GM23248 (cell line): ENCODE measurements at regions not wholly inside any gene's neighbourhood (a gene's known extent, or its start where the extent isn't known, plus 50 kb on each side); places are given as distances from the start of the nearest gene placed in this dataset.

ENCODE experiments used
- DNase-seq: peaks from one replicate; pipeline ENCODE4 v3.0.0-alpha.2; 2015
- H2AFZ ChIP-seq: fragments of 200-600 bp; sonication (generic); 2 replicates; pipeline ENCODE4 v1.6.1; 2016; ENCODE audit warnings: antibody characterized with exemption
- H3F3A ChIP-seq: fragments of 200-600 bp; sonication (generic); 2 replicates; pipeline ENCODE4 v1.6.1; 2016; ENCODE audit warnings: mild to moderate bottlenecking, antibody characterized with exemption, mixed run types; ENCODE audit not compliant: insufficient read depth
- H3K27ac ChIP-seq: fragments of 200-600 bp; sonication (generic); 2 replicates; pipeline ENCODE4 v1.5.1; 2016; ENCODE audit warnings: mild to moderate bottlenecking
- H3K27me3 ChIP-seq: fragments of 200-600 bp; sonication (generic); replicated peaks from 2 replicates; pipeline ENCODE4 v1.6.1; 2016; ENCODE audit warnings: mild to moderate bottlenecking; ENCODE audit not compliant: insufficient read depth
- H3K36me3 ChIP-seq: fragments of 200-600 bp; sonication (generic); 2 replicates; pipeline ENCODE4 v1.6.1; 2016; ENCODE audit warnings: low read depth, mild to moderate bottlenecking
- H3K4me1 ChIP-seq: fragments of 200-600 bp; sonication (generic); 2 replicates; pipeline ENCODE4 v1.6.1; 2016; ENCODE audit warnings: mild to moderate bottlenecking; ENCODE audit not compliant: insufficient read depth
- H3K4me2 ChIP-seq: fragments of 200-600 bp; sonication (generic); one replicate; pipeline ENCODE4 v1.6.1; 2016; ENCODE audit warnings: mild to moderate bottlenecking; ENCODE audit not compliant: unreplicated experiment
- H3K4me3 ChIP-seq: fragments of 200-600 bp; sonication (generic); 2 replicates; pipeline ENCODE4 v1.5.1; 2016; ENCODE audit warnings: mild to moderate bottlenecking
- H3K79me2 ChIP-seq: fragments of 200-600 bp; sonication (generic); 2 replicates; pipeline ENCODE4 v1.6.1; 2016; ENCODE audit warnings: mild to moderate bottlenecking; ENCODE audit not compliant: insufficient read depth
- H3K9ac ChIP-seq: fragments of 200-600 bp; sonication (generic); 2 replicates; pipeline ENCODE4 v1.6.1; 2016; ENCODE audit warnings: mild to moderate bottlenecking
- H3K9me2 ChIP-seq: fragments of 200-600 bp; sonication (generic); 2 replicates; pipeline ENCODE4 v1.6.1; 2016; ENCODE audit warnings: mixed run types, mild to moderate bottlenecking, moderate library complexity; ENCODE audit not compliant: insufficient read depth
- H3K9me3 ChIP-seq: fragments of 200-600 bp; sonication (generic); one replicate; pipeline ENCODE4 v1.6.1; 2017; ENCODE audit warnings: low read depth
- H4K20me1 ChIP-seq: fragments of 200-600 bp; sonication (generic); 2 replicates; pipeline ENCODE4 v1.6.0; 2016; ENCODE audit not compliant: insufficient read depth
- EZH2 ChIP-seq: fragments of 200-600 bp; sonication (generic); IDR thresholded peaks from 2 replicates; pipeline ENCODE4 v1.6.1; 2018; ENCODE audit warnings: antibody characterized with exemption, mild to moderate bottlenecking; ENCODE audit not compliant: insufficient read depth, poor library complexity, severe bottlenecking
- EZH2phosphoT487 ChIP-seq: fragments of 200-600 bp; sonication (generic); IDR thresholded peaks from 2 replicates; pipeline ENCODE4 v1.6.1; 2018; ENCODE audit warnings: antibody characterized with exemption, moderate library complexity, mild to moderate bottlenecking, low read depth; ENCODE audit not compliant: insufficient read depth
- WGBS, 2 experiments: methylation state at CpG; one replicate each; pipeline ENCODE4 v1.1.6; 2015 to 2017; ENCODE audit warnings: low lambda C conversion rate in 2 of 2, low coverage in 1 of 2; ENCODE audit errors: missing lambda C conversion rate in 2 of 2; 5-methylcytosine and 5-hydroxymethylcytosine counted together
- in situ Hi-C: fragments of 300-500 bp; cut with MboI; formaldehyde crosslinking; loops from 2 replicates; pipeline ENCODE4 v1.15.0; 2020

DNA sequence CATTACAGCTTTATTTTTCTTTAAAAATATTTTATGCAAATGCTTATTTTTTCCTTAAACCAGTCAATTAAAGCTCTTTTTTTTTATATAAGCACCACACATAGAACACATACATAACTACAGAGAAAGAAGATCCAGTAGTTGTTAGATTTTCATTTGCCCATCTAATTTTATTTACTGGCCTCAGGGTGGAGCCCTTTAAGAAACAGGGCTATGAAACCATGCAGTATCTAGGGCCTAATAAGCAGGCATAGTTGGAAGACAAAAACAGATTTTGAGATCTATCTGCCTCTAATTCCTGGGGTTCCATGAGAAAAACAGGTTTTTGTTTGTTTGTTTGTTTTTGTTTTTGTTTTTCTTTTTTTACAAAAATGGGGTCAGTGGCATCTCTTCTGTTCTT, 120.6 kb downstream of the BCHE start:
- in situ Hi-C loops = no loop called here
- H3K4me2 ChIP-seq = no peak overlapping the region
- no peaks in the 10 kb centered on the region for H3K27me3 ChIP-seq
- TF ChIP-seq EZH2phosphoT487 (no peak), EZH2 (no peak)
- no peaks in the 10 kb centered on the region for H3K36me3 ChIP-seq
- no peaks in the 10 kb centered on the region for H3K9me3 ChIP-seq
- no peaks in the 10 kb centered on the region for H3K79me2 ChIP-seq
- H3K4me1 ChIP-seq = no peaks in the 10 kb centered on the region
- no peak for DNase-seq
- no peak overlapping the region for H3K9ac ChIP-seq
- no peaks in the 10 kb centered on the region for H3K9me2 ChIP-seq
- H2AFZ ChIP-seq = no peak overlapping the region
- no peak overlapping the region for H3K4me3 ChIP-seq
- no peak overlapping the region for H3K27ac ChIP-seq
- H4K20me1 ChIP-seq = no peaks in the 10 kb centered on the region
- no peaks in the 10 kb centered on the region for H3F3A ChIP-seq

DNA sequence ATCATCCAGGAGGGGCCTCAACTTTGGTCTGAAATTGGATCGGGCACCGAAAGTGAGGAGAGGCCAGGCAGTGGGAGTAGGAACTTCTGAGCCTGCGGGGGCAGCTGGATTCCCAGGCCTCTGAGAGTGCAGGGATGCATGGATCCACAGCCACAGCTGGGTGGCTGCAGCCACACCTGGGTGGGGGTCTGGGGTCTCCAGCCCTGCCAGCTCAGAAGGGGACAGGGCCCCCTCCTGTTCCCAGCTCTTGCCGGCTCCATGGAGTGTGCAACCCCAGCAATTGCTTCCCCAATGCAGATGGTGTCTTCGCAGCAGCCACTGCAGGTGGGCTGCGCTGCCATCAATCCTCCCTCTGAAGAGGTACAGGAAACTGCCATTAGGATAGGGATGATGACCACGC, 123.7 kb downstream of the BCHE start:
- no peak for DNase-seq
- no peaks in the 10 kb centered on the region for H3K4me1 ChIP-seq
- no peak overlapping the region for H3K4me3 ChIP-seq
- in situ Hi-C loops = no loop called here
- H3K9ac ChIP-seq = no peak overlapping the region
- H2AFZ ChIP-seq = no peak overlapping the region
- no peak overlapping the region for H3K4me2 ChIP-seq
- no peaks in the 10 kb centered on the region for H4K20me1 ChIP-seq
- H3K27ac ChIP-seq = no peak overlapping the region
- TF ChIP-seq EZH2 (no peak), EZH2phosphoT487 (no peak)
- H3K9me3 ChIP-seq = no peaks in the 10 kb centered on the region
- 56 to 65% methylated on average over 7 of the region's 7 CpGs for WGBS, 2 experiments
- H3K79me2 ChIP-seq = no peaks in the 10 kb centered on the region
- H3K9me2 ChIP-seq = no peaks in the 10 kb centered on the region
- H3K27me3 ChIP-seq = no peaks in the 10 kb centered on the region
- H3K36me3 ChIP-seq = no peaks in the 10 kb centered on the region
- no peaks in the 10 kb centered on the region for H3F3A ChIP-seq

DNA sequence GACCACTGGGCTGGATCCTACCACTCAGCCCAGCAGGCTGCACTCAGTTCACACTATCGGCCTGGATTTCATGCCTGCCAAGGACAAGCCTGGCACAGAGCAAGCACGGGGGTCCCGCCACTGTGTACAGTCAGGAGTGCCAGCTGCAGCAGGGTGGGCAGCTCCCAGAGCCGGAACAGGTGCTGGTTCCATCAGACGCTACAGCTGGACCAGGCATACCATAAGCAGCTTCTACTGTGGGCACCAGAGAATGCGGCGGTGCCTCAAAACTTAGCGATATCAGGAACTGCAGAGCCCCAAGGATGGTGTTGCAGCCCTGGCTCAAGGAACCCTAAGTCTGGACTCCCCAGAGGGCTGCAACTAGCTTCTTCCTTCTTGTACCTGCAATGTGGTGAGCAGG, 124.8 kb downstream of the BCHE start:
- Histone ChIP-seq H3K9ac (no peak overlapping the region), H3K4me3 (no peak overlapping the region), H3F3A (no peaks in the 10 kb centered on the region), H4K20me1 (no peaks in the 10 kb centered on the region), H3K4me2 (no peak overlapping the region), H3K79me2 (no peaks in the 10 kb centered on the region), H3K9me3 (no peaks in the 10 kb centered on the region), H3K27ac (no peak overlapping the region), H3K27me3 (no peaks in the 10 kb centered on the region), H2AFZ (no peak overlapping the region), H3K4me1 (no peaks in the 10 kb centered on the region), H3K9me2 (no peaks in the 10 kb centered on the region), H3K36me3 (no peaks in the 10 kb centered on the region)
- TF ChIP-seq EZH2 = no peak
- TF ChIP-seq EZH2phosphoT487 = no peak
- no peak for DNase-seq
- in situ Hi-C loops = no loop called here
- WGBS, 2 experiments = 51 to 56% methylated on average over 8 of the region's 8 CpGs

DNA sequence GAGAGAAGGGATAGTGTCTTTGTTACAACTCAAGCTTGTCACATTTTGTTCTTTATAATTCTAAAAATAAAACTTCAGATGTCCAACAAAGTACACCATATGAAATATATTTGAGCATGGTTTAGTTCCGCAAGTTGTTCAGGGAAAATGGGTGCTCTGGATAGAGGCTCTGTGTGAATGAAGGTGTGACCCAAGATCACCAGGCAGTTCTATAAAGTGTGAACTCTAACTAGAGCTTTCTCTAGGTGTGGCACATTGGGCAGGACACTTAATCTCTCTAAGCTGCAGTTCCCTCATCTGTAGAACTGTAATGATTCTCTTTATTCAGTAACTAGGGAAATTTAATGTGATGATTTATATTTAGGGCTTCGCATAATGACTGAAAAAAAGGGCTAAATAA, 139.3 kb downstream of the BCHE start:
- in situ Hi-C loops = no loop called here

DNA sequence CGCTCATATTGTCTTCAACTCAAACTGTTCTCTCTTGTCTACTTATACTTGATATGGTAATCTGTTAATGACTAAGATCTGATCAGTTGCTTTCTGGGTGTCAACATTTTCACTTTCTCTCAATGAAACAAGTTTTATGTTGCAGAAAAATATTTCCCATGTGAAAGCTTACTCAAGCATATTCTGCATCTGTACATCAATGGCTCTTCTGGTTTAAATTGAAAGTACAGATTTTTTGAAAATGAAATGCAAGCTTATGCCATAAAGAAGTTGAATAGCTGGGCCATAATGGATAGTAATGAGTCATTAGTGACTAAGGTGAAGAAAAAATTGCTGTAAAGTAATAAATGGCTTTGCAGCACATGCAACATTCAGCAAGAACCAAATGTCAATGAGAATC, 140.7 kb downstream of the BCHE start:
- Histone ChIP-seq H3K4me3 (no peak overlapping the region), H3K36me3 (no peaks in the 10 kb centered on the region), H3K9me3 (no peaks in the 10 kb centered on the region), H3K79me2 (no peaks in the 10 kb centered on the region), H3K4me2 (no peak overlapping the region), H3K27ac (no peak overlapping the region), H4K20me1 (no peaks in the 10 kb centered on the region), H3K9me2 (no peaks in the 10 kb centered on the region), H3K27me3 (no peaks in the 10 kb centered on the region), H3K9ac (no peak overlapping the region), H3K4me1 (no peaks in the 10 kb centered on the region), H3F3A (no peaks in the 10 kb centered on the region), H2AFZ (no peak overlapping the region)
- in situ Hi-C loops = no loop called here
- no peak for DNase-seq
- WGBS, 2 experiments = 46 to 64% methylated on average over 1 of the region's 1 CpG
- TF ChIP-seq EZH2 (no peak), EZH2phosphoT487 (no peak)

More for the DNA sequence above, 139.3 kb downstream of the BCHE start:
- Histone ChIP-seq H4K20me1 (no peaks in the 10 kb centered on the region), H3K9ac (no peak overlapping the region), H3K36me3 (no peaks in the 10 kb centered on the region), H3K27ac (no peak overlapping the region), H3K4me3 (no peak overlapping the region), H3K79me2 (no peaks in the 10 kb centered on the region), H3K4me2 (no peak overlapping the region), H3K9me3 (no peaks in the 10 kb centered on the region), H3K4me1 (no peaks in the 10 kb centered on the region), H3K9me2 (no peaks in the 10 kb centered on the region), H2AFZ (no peak overlapping the region), H3F3A (no peaks in the 10 kb centered on the region), H3K27me3 (no peaks in the 10 kb centered on the region)
- DNase-seq = no peak
- WGBS, 2 experiments = 54 to 60% methylated on average over 2 of the region's 2 CpGs
- TF ChIP-seq EZH2phosphoT487 (no peak), EZH2 (no peak)
